ENCODE measurements at regions not wholly inside any gene's neighbourhood (a gene's known extent, or its start where the extent isn't known, plus 50 kb on each side); places are given as distances from the start of the nearest gene placed in this dataset.

DNA sequence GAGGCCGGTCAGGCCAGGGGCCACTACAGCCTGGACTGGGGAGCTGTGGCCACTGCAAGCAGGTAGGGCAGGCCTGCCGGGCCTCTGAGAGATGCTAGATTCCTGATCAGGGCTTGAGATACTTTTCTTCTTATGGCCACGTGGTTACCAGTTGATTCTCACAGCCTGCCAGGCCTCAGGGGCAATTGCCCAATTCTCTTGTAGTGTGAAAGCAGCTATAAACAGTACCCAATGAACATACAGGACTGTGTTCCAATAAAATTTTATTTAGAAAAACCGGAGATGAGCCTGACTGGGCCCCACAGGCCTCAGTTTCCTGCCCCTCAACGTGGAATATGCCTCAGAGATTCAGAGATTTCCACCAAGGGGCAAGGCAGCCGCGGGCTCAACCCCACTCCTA is 475.2 kb downstream of the TCERG1L start:
- POLR2A ChIA-PET, result no interaction called here
- H3K36me3 ChIP-seq (ENCODE audit: control insufficient read depth, insufficient read depth, low read length), result no peaks in the 10 kb centered on the region
- no peak overlapping the region for H3K4me3 ChIP-seq (ENCODE audit: low read depth, low read length)
- DNase-seq (ENCODE audit: low read depth), result no peak
- no peaks in the 10 kb centered on the region for H3K27me3 ChIP-seq (ENCODE audit: control insufficient read depth, insufficient read depth, low read length)
- CTCF ChIA-PET, result no interaction called here
- TF ChIP-seq, protein P1, sequence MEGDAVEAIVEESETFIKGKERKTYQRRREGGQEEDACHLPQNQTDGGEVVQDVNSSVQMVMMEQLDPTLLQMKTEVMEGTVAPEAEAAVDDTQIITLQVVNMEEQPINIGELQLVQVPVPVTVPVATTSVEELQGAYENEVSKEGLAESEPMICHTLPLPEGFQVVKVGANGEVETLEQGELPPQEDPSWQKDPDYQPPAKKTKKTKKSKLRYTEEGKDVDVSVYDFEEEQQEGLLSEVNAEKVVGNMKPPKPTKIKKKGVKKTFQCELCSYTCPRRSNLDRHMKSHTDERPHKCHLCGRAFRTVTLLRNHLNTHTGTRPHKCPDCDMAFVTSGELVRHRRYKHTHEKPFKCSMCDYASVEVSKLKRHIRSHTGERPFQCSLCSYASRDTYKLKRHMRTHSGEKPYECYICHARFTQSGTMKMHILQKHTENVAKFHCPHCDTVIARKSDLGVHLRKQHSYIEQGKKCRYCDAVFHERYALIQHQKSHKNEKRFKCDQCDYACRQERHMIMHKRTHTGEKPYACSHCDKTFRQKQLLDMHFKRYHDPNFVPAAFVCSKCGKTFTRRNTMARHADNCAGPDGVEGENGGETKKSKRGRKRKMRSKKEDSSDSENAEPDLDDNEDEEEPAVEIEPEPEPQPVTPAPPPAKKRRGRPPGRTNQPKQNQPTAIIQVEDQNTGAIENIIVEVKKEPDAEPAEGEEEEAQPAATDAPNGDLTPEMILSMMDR (IDR thresholded peaks at IDR 0.05; ENCODE audit: insufficient read depth, low read depth, low read length), result no peak

DNA sequence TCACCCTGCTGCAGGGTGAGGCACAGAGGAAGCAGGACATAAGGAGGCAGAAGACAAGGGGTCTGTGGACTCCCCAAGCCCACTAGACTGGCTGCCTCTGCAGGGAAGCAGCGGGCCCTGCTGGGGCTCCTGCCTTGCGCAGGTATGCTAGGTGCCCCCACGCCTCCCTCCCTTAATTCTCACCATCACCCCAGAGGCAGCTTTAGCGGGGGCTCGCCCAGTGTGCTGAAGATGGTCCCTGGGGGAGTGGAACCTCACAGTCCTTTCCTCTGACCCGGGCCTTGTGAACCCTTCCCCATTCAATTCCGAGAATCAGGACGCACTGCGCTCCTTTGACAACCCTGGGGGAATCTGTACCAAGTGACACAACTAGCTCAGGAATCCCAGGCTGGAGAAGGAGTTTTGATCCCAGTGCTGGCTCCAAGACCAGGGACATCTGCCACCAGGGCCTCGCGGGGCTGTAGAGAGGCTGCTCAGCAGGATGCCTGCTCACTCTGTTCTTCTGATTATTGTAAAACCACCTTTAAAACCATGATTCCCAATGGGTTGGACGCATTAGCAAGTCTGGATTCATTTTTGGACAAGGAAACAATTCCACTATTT is 468.4 kb downstream of the TCERG1L start:
- DNase-seq (ENCODE audit: low read depth), result no peak
- no peaks in the 10 kb centered on the region for H3K27me3 ChIP-seq (ENCODE audit: control insufficient read depth, insufficient read depth, low read length)
- TF ChIP-seq, protein P1 (IDR thresholded peaks at IDR 0.05; ENCODE audit: insufficient read depth, low read depth, low read length), result no peak
- CTCF ChIA-PET, result no interaction called here
- H3K36me3 ChIP-seq (ENCODE audit: control insufficient read depth, insufficient read depth, low read length), result no peaks in the 10 kb centered on the region
- H3K4me3 ChIP-seq (ENCODE audit: low read depth, low read length), result no peak overlapping the region
- POLR2A ChIA-PET, result no interaction called here

DNA sequence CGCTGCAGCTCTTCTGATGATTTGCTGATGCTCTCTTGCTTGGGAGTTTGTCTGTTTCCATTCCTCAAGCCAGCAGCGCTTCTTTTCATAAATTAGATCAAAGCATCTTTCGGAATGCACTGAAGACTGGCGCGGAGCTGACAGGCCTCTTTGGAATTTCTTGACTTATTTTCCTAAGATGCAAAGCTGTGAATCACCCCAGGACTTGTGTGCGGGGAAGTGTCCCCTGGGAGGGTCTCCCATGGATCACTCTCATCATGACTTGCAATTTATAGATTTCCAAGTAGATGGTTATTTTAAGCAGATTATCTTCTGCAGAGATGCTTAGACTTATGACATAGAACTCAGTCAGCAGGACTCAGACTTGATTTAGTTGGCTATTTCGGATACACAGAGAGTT is 467.2 kb downstream of the TCERG1L start:
- no peak for DNase-seq (ENCODE audit: low read depth)
- Histone ChIP-seq H3K27me3 (ENCODE audit: control insufficient read depth, insufficient read depth, low read length) (no peaks in the 10 kb centered on the region), H3K36me3 (ENCODE audit: control insufficient read depth, insufficient read depth, low read length) (no peaks in the 10 kb centered on the region), H3K4me3 (ENCODE audit: low read depth, low read length) (no peak overlapping the region)
- TF ChIP-seq, protein P1 (IDR thresholded peaks at IDR 0.05; ENCODE audit: insufficient read depth, low read depth, low read length), result no peak
- ChIA-PET POLR2A (no interaction called here), CTCF (no interaction called here)

- POLR2A ChIA-PET, result no interaction called here
- CTCF ChIA-PET, result no interaction called here
- no peak for DNase-seq (ENCODE audit: low read depth)
- Histone ChIP-seq H3K27me3 (ENCODE audit: control insufficient read depth, insufficient read depth, low read length) (no peaks in the 10 kb centered on the region), H3K4me3 (ENCODE audit: low read depth, low read length) (no peak overlapping the region), H3K36me3 (ENCODE audit: control insufficient read depth, insufficient read depth, low read length) (no peaks in the 10 kb centered on the region)
- TF ChIP-seq, protein P1 (IDR thresholded peaks at IDR 0.05; ENCODE audit: insufficient read depth, low read depth, low read length), result no peak
These were observed 464.4 kb downstream of the TCERG1L start for GRCh38 chr10:130847170-130847569.

GRCh38 chr10:130848855-130849254 is 462.7 kb downstream of the TCERG1L start:
- TF ChIP-seq, protein P1 (IDR thresholded peaks at IDR 0.05; ENCODE audit: insufficient read depth, low read depth, low read length), result no peak
- Histone ChIP-seq H3K36me3 (ENCODE audit: control insufficient read depth, insufficient read depth, low read length) (no peaks in the 10 kb centered on the region), H3K4me3 (ENCODE audit: low read depth, low read length) (no peak overlapping the region), H3K27me3 (ENCODE audit: control insufficient read depth, insufficient read depth, low read length) (no peaks in the 10 kb centered on the region)
- ChIA-PET POLR2A (no interaction called here), CTCF (no interaction called here)
- DNase-seq (ENCODE audit: low read depth), result no peak

Data from BJ (cell line).